H1 (cell line): ENCODE measurements at regions not wholly inside any gene's neighbourhood (a gene's known extent, or its start where the extent isn't known, plus 50 kb on each side); places are given as distances from the start of the nearest gene placed in this dataset.

Experiments used
- CTCF ChIA-PET: fragments of 300-600 bp; sonication (Branson Sonifier 250); formaldehyde crosslinking; loops from one replicate; lab custom pipeline; 2021; ENCODE audit not compliant: partially characterized antibody; lab: Charles Lee
- POLR2A ChIA-PET: fragments of 300-600 bp; sonication (Branson Sonifier 250); formaldehyde crosslinking; loops from one replicate; lab custom pipeline; 2021; ENCODE audit warnings: inconsistent platforms; ENCODE audit not compliant: partially characterized antibody; lab: Charles Lee
- DNase-seq, 2 experiments: peaks; one replicate each; pipeline versions ENCODE4 v3.0.0 to v3.0.0-alpha.2; 2010 to 2022; ENCODE audit warnings: low spot score in 2 of 2, low read depth in 1 of 2, mixed read lengths in 1 of 2
- FAIRE-seq: peaks from 2 replicates; lab custom pipeline; 2011; peaks lifted over from hg19 to GRCh38; lab: Jason Lieb, UNC
- H2AFZ ChIP-seq: 2 replicates; pipeline ENCODE4 v1.8.1; 2012; ENCODE audit warnings: low read length, inconsistent platforms
- H2AK5ac ChIP-seq: 2 replicates; pipeline ENCODE4 v1.6.1; 2013; ENCODE audit warnings: low read depth, low read length
- H2BK120ac ChIP-seq: replicated peaks from 2 replicates; pipeline ENCODE3; 2013; ENCODE audit warnings: low read depth, low read length, inconsistent platforms
- H2BK12ac ChIP-seq: 2 replicates; pipeline ENCODE4 v1.6.1; 2013; ENCODE audit warnings: low read depth, low read length
- H2BK15ac ChIP-seq: 2 replicates; pipeline ENCODE4 v1.6.1; 2013; ENCODE audit warnings: low read length
- H2BK20ac ChIP-seq: 2 replicates; pipeline ENCODE4 v1.6.1; 2013; ENCODE audit warnings: low read length
- H2BK5ac ChIP-seq: 2 replicates; pipeline ENCODE4 v1.6.1; 2013; ENCODE audit warnings: low read depth, low read length
- H3K14ac ChIP-seq: 2 replicates; pipeline ENCODE4 v1.6.1; 2013; ENCODE audit warnings: inconsistent platforms; ENCODE audit not compliant: insufficient read length
- H3K18ac ChIP-seq: 2 replicates; pipeline ENCODE4 v1.6.1; 2013; ENCODE audit warnings: low read length; ENCODE audit errors: extremely low read depth
- H3K23ac ChIP-seq: 2 replicates; pipeline ENCODE4 v1.6.1; 2013; ENCODE audit warnings: inconsistent platforms; ENCODE audit not compliant: insufficient read length
- H3K23me2 ChIP-seq: 2 replicates; pipeline ENCODE4 v1.6.1; 2013; ENCODE audit warnings: low read depth, low read length
- H3K27ac ChIP-seq: 2 replicates; pipeline ENCODE4 v1.6.1; 2011; ENCODE audit warnings: low read depth, low read length, inconsistent platforms
- H3K27me3 ChIP-seq, 4 experiments: replicated peaks in 1 of 4; 1 replicate in 1 of 4; 2 replicates in 3 of 4; pipeline versions ENCODE4 v1.6.1 to v1.8.1; 2011 to 2013; ENCODE audit warnings: low read length in 3 of 4, mild to moderate bottlenecking in 3 of 4, inconsistent platforms in 2 of 4, mixed read lengths in 2 of 4, moderate library complexity in 1 of 4; ENCODE audit not compliant: control insufficient read depth in 3 of 4, insufficient read depth in 3 of 4; ENCODE audit errors: extremely low read depth in 1 of 4
- H3K36me3 ChIP-seq, 4 experiments: 2 replicates each; pipeline versions ENCODE4 v1.6.1 to v1.8.1; 2011 to 2013; ENCODE audit warnings: mild to moderate bottlenecking in 4 of 4, low read length in 3 of 4, moderate library complexity in 2 of 4, control low read depth in 1 of 4, inconsistent platforms in 1 of 4; ENCODE audit not compliant: insufficient read depth in 4 of 4, control insufficient read depth in 2 of 4
- H3K4ac ChIP-seq: replicated peaks from 2 replicates; pipeline ENCODE3; 2013; ENCODE audit warnings: low read length, low read depth, mixed read lengths, inconsistent platforms; ENCODE audit not compliant: insufficient read length
- H3K4me1 ChIP-seq, 4 experiments: replicated peaks in 1 of 4; 1 replicate in 1 of 4; 2 replicates in 3 of 4; pipeline versions ENCODE4 v1.6.1 to v1.8.1; 2011 to 2013; ENCODE audit warnings: low read length in 3 of 4, inconsistent platforms in 2 of 4, mixed read lengths in 1 of 4; ENCODE audit not compliant: insufficient read depth in 4 of 4, control insufficient read depth in 3 of 4
- H3K4me2 ChIP-seq, 2 experiments: 2 replicates each; pipeline versions ENCODE4 v1.6.1 to v1.8.1; 2011 to 2013; ENCODE audit warnings: low read depth in 2 of 2, low read length in 2 of 2, control low read depth in 1 of 2, inconsistent platforms in 1 of 2, mild to moderate bottlenecking in 1 of 2; ENCODE audit not compliant: insufficient read depth in 1 of 2
- H3K4me3 ChIP-seq, 4 experiments: fragments of 200-600, 300-600 bp in 1 of 4; sonication (generic), shearing (Covaris generic), sonication (Bioruptor Twin) in 1 of 4; 2 replicates each; pipeline versions ENCODE4 v1.5.1 to v1.8.1; 2011 to 2016; ENCODE audit warnings: low read length in 4 of 4, low read depth in 3 of 4, control low read depth in 2 of 4, inconsistent platforms in 2 of 4, mild to moderate bottlenecking in 2 of 4, mixed read lengths in 1 of 4, moderate library complexity in 1 of 4; ENCODE audit not compliant: insufficient read depth in 2 of 4; ENCODE audit errors: extremely low read depth in 1 of 4
- H3K56ac ChIP-seq: replicated peaks from 2 replicates; pipeline ENCODE3; 2013; ENCODE audit warnings: low read depth, mild to moderate bottlenecking, mixed read lengths, low read length, inconsistent platforms; ENCODE audit not compliant: insufficient read length
- H3K79me1 ChIP-seq: 2 replicates; pipeline ENCODE4 v1.6.1; 2013; ENCODE audit warnings: low read depth, low read length, control low read depth
- H3K79me2 ChIP-seq, 2 experiments: 2 replicates each; pipeline versions ENCODE4 v1.6.1 to v1.8.1; 2012 to 2013; ENCODE audit warnings: low read length in 2 of 2, mild to moderate bottlenecking in 2 of 2, inconsistent platforms in 1 of 2; ENCODE audit not compliant: insufficient read depth in 2 of 2, control insufficient read depth in 1 of 2
- H3K9ac ChIP-seq, 4 experiments: replicated peaks in 1 of 4; 1 replicate in 1 of 4; 2 replicates in 3 of 4; pipeline versions ENCODE4 v1.6.1 to v1.8.1; 2011 to 2013; ENCODE audit warnings: low read depth in 3 of 4, low read length in 3 of 4, control low read depth in 2 of 4, mild to moderate bottlenecking in 2 of 4, moderate library complexity in 2 of 4, inconsistent platforms in 1 of 4; ENCODE audit errors: extremely low read depth in 1 of 4
- H3K9me3 ChIP-seq, 2 experiments: 2 replicates each; pipeline versions ENCODE4 v1.6.1 to v1.8.1; 2012 to 2013; ENCODE audit warnings: mild to moderate bottlenecking in 2 of 2, moderate library complexity in 2 of 2, control low read depth in 1 of 2, inconsistent platforms in 1 of 2, low read depth in 1 of 2, low read length in 1 of 2, mixed read lengths in 1 of 2; ENCODE audit not compliant: insufficient read depth in 2 of 2
- H4K20me1 ChIP-seq, 2 experiments: replicated peaks in 1 of 2; 2 replicates each; pipeline versions ENCODE3 to v1.8.1; 2011 to 2013; ENCODE audit warnings: inconsistent platforms in 2 of 2, low read length in 2 of 2, mild to moderate bottlenecking in 1 of 2; ENCODE audit not compliant: insufficient read depth in 2 of 2, control insufficient read depth in 1 of 2
- H4K5ac ChIP-seq: 2 replicates; pipeline ENCODE4 v1.6.1; 2013; ENCODE audit warnings: low read length, low read depth, mixed read lengths, inconsistent platforms; ENCODE audit not compliant: insufficient read length
- H4K8ac ChIP-seq: 2 replicates; pipeline ENCODE4 v1.8.0; 2013; ENCODE audit warnings: mild to moderate bottlenecking, moderate library complexity, low read length, inconsistent platforms; ENCODE audit not compliant: insufficient read depth; ENCODE audit errors: extremely low read depth
- H4K91ac ChIP-seq: replicated peaks from 2 replicates; pipeline ENCODE3; 2013; ENCODE audit warnings: low read length, mixed read lengths, inconsistent platforms; ENCODE audit not compliant: insufficient read length
- ASH2L ChIP-seq: fragments of 200-600, 300-600 bp; sonication (generic); IDR thresholded peaks from one replicate; pipeline ENCODE4 v1.7.1; 2017; ENCODE audit warnings: low read length
- CHD1 ChIP-seq: IDR thresholded peaks from 2 replicates; pipeline ENCODE4 v1.6.1; 2012; ENCODE audit warnings: low read depth, low read length, improper control_type of control experiment
- GTF2F1 ChIP-seq: IDR thresholded peaks from 2 replicates; pipeline ENCODE4 v1.6.1; 2012; ENCODE audit warnings: low read depth, low read length, improper control_type of control experiment, borderline replicate concordance
- HDAC2 ChIP-seq, 2 experiments: fragments of 300-600 bp in 1 of 2; sonication (generic) in 1 of 2; IDR thresholded peaks; 2 replicates each; pipeline ENCODE4 v1.6.1; 2011 to 2012; ENCODE audit warnings: low read depth in 2 of 2, low read length in 2 of 2, mild to moderate bottlenecking in 2 of 2, moderate library complexity in 2 of 2, borderline replicate concordance in 1 of 2, inconsistent platforms in 1 of 2
- HDAC6 ChIP-seq: IDR thresholded peaks from one replicate; pipeline ENCODE4 v1.7.1; 2012; ENCODE audit warnings: low read depth, mild to moderate bottlenecking, inconsistent platforms, low read length, moderate library complexity
- KDM4A ChIP-seq: IDR thresholded peaks from one replicate; pipeline ENCODE4 v1.7.1; 2012; ENCODE audit warnings: low read depth, mild to moderate bottlenecking, moderate library complexity, low read length, inconsistent platforms; ENCODE audit not compliant: severe bottlenecking
- PHF8 ChIP-seq: fragments of 200-600 bp; sonication (generic); conservative IDR thresholded peaks from 2 replicates; pipeline ENCODE4 v1.7.1; 2012; ENCODE audit warnings: low read depth, mild to moderate bottlenecking, inconsistent platforms, low read length, moderate library complexity
- RAD21 ChIP-seq, 2 experiments: IDR thresholded peaks in 1 of 2; conservative IDR thresholded peaks in 1 of 2; 2 replicates each; pipeline ENCODE4 v1.6.1; 2011; ENCODE audit warnings: low read depth in 2 of 2, low read length in 2 of 2, improper control_type of control experiment in 1 of 2, inconsistent platforms in 1 of 2, mild to moderate bottlenecking in 1 of 2, moderate library complexity in 1 of 2
- RBBP5 ChIP-seq: IDR thresholded peaks from 2 replicates; pipeline ENCODE4 v1.7.1; 2012; ENCODE audit warnings: low read depth, mild to moderate bottlenecking, inconsistent platforms, low read length, moderate library complexity, borderline replicate concordance
- WGBS, 2 experiments: shearing (Covaris generic) in 1 of 2; methylation state at CpG; one replicate each; pipeline versions ENCODE4 v1.1.6 to v1.1.7; 2013 to 2015; ENCODE audit warnings: low lambda C conversion rate in 2 of 2, mixed read lengths in 2 of 2, inconsistent platforms in 1 of 2, low coverage in 1 of 2, missing lambda C conversion rate in 1 of 2; ENCODE audit not compliant: insufficient replicate concordance in 2 of 2, insufficient coverage in 1 of 2, insufficient read length in 1 of 2; ENCODE audit errors: extremely low coverage in 1 of 2, missing lambda C conversion rate in 1 of 2; 5-methylcytosine and 5-hydroxymethylcytosine counted together
- TF ChIP-seq, protein P1 (sequence below), 3 experiments: IDR thresholded peaks; 1 replicate in 2 of 3; 2 replicates in 1 of 3; pipeline versions ENCODE4 v1.5.1 to v1.6.1; 2011; ENCODE audit warnings: low read length in 3 of 3, mild to moderate bottlenecking in 3 of 3, inconsistent platforms in 2 of 3, low read depth in 1 of 3, moderate library complexity in 1 of 3; ENCODE audit not compliant: insufficient read depth in 1 of 3; ENCODE audit errors: control extremely low read depth in 1 of 3

DNA sequence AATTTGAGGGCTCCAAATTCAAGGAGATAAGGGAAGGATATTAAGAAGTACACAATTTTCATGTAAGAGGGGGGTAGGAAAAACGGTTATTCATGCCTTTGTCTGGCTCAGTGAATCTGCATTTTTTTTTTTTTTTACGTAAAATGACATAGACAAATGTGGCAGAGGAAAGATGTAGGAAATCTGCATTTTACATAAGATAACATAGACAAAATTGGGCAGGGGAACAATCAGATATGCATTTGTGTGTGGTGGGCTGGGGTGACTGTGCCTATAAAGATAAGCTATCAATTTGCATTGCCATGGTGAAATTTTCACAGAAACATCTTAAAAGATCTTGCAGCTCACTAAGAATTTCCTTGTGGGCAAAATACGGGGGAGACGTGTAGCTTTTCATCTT lies 92.7 kb upstream of the GPR141 start:
- no peak overlapping the region for H2AK5ac ChIP-seq
- H3K36me3 ChIP-seq: no peaks in the 10 kb centered on the region
- no peaks in the 10 kb centered on the region for H4K20me1 ChIP-seq
- no peak overlapping the region for H3K23ac ChIP-seq
- no peaks in the 10 kb centered on the region for H3K4me1 ChIP-seq
- H3K23me2 ChIP-seq: no peaks in the 10 kb centered on the region
- H3K4ac ChIP-seq: no peak overlapping the region
- H3K4me2 ChIP-seq: no peak overlapping the region
- H3K9me3 ChIP-seq: no peaks in the 10 kb centered on the region; a peak in 1 of 4 replicates
- no peaks in the 10 kb centered on the region for H3K27me3 ChIP-seq
- H2BK120ac ChIP-seq: no peak overlapping the region
- H2BK12ac ChIP-seq: no peak overlapping the region
- no peaks in the 10 kb centered on the region for H3K79me2 ChIP-seq
- TF ChIP-seq CHD1 (no peak), PHF8 (no peak), RAD21 (IDR thresholded peaks at IDR 0.05 in 1 of 2, conservative IDR thresholded peaks at IDR 0.05 in 1 of 2; ENCODE audit: low read depth in 2 of 2, low read length in 2 of 2) (no peak), KDM4A (no peak), HDAC2 (IDR thresholded peaks at IDR 0.05; ENCODE audit: borderline replicate concordance in 1 of 2, low read depth in 2 of 2, low read length in 2 of 2) (no peak), RBBP5 (no peak), GTF2F1 (no peak), ASH2L (no peak), HDAC6 (no peak)
- TF ChIP-seq, protein P1, sequence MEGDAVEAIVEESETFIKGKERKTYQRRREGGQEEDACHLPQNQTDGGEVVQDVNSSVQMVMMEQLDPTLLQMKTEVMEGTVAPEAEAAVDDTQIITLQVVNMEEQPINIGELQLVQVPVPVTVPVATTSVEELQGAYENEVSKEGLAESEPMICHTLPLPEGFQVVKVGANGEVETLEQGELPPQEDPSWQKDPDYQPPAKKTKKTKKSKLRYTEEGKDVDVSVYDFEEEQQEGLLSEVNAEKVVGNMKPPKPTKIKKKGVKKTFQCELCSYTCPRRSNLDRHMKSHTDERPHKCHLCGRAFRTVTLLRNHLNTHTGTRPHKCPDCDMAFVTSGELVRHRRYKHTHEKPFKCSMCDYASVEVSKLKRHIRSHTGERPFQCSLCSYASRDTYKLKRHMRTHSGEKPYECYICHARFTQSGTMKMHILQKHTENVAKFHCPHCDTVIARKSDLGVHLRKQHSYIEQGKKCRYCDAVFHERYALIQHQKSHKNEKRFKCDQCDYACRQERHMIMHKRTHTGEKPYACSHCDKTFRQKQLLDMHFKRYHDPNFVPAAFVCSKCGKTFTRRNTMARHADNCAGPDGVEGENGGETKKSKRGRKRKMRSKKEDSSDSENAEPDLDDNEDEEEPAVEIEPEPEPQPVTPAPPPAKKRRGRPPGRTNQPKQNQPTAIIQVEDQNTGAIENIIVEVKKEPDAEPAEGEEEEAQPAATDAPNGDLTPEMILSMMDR (IDR thresholded peaks at IDR 0.05; ENCODE audit: control extremely low read depth in 1 of 3, insufficient read depth in 1 of 3, low read depth in 1 of 3, low read length in 3 of 3): no peak
- TF ChIP-seq, all 59 proteins: peak for 0
- Histone ChIP-seq H2BK5ac (no peak overlapping the region), H2BK20ac (no peak overlapping the region), H3K18ac (no peak overlapping the region), H2AFZ (no peak overlapping the region), H3K14ac (no peak overlapping the region), H2BK15ac (no peak overlapping the region), H4K8ac (no peak overlapping the region), H3K56ac (no peak overlapping the region), H3K79me1 (no peaks in the 10 kb centered on the region), H4K91ac (no peak overlapping the region), H4K5ac (no peak overlapping the region), H3K27ac (no peak overlapping the region), H3K9ac (no peak overlapping the region), H3K4me3 (no peak overlapping the region)
- ChIA-PET CTCF (no interaction called here), POLR2A (no interaction called here)
- WGBS, 2 experiments: 90% methylated on average over 4 of the region's 4 CpGs; no CpG with 5 or more reads in 1 of the 2 experiments
- FAIRE-seq (no peak), DNase-seq (no peak)
